ENCODE measurements at regions not wholly inside any gene's neighbourhood (a gene's known extent, or its start where the extent isn't known, plus 50 kb on each side); places are given as distances from the start of the nearest gene placed in this dataset.

- no peaks in the 10 kb centered on the region for H3K9me3 Mint-ChIP-seq
- H3K4me3 Mint-ChIP-seq, result no peak overlapping the region
- no peak overlapping the region for H3K27ac Mint-ChIP-seq
- no peaks in the 10 kb centered on the region for H3K4me1 Mint-ChIP-seq
- ATAC-seq (replicated peaks), result no peak
- DNase-seq, result no peak
- no peaks in the 10 kb centered on the region for H3K36me3 Mint-ChIP-seq
- peaks cover 0 to 3% of the 10 kb centered on the region in 2 donors for H3K27me3 Mint-ChIP-seq
These were observed 68.4 kb upstream of the CTDP1 start for GRCh38 chr18:79611040-79611681.

- Mint-ChIP-seq H3K9me3 (no peaks in the 10 kb centered on the region), H3K36me3 (no peaks in the 10 kb centered on the region), H3K27me3 (no peaks in the 10 kb centered on the region), H3K4me3 (no peak overlapping the region), H3K27ac (no peak overlapping the region), H3K4me1 (no peaks in the 10 kb centered on the region)
- ATAC-seq (replicated peaks) (no peak), DNase-seq (no peak)
These were observed 67.1 kb upstream of the CTDP1 start for GRCh38 chr18:79612291-79613108.

- Mint-ChIP-seq H3K27ac (no peak overlapping the region), H3K4me3 (no peak overlapping the region), H3K4me1 (no peaks in the 10 kb centered on the region), H3K9me3 (no peaks in the 10 kb centered on the region), H3K36me3 (no peaks in the 10 kb centered on the region), H3K27me3 (no peaks in the 10 kb centered on the region)
- DNase-seq (no peak), ATAC-seq (replicated peaks) (no peak)
These were observed 66.2 kb upstream of the CTDP1 start for GRCh38 chr18:79613186-79613931.

GRCh38 chr18:79614211-79614955 is 65.2 kb upstream of the CTDP1 start:
- H3K9me3 Mint-ChIP-seq, result no peaks in the 10 kb centered on the region
- H3K4me3 Mint-ChIP-seq, result no peak overlapping the region
- ATAC-seq (replicated peaks) (no peak), DNase-seq (no peak)
- no peaks in the 10 kb centered on the region for H3K4me1 Mint-ChIP-seq
- no peaks in the 10 kb centered on the region for H3K27me3 Mint-ChIP-seq
- no peak overlapping the region for H3K27ac Mint-ChIP-seq
- H3K36me3 Mint-ChIP-seq, result no peaks in the 10 kb centered on the region

GRCh38 chr18:79615091-79615490 is 64.5 kb upstream of the CTDP1 start:
- DNase-seq (no peak), ATAC-seq (replicated peaks) (no peak)
- no peaks in the 10 kb centered on the region for H3K36me3 Mint-ChIP-seq
- no peak overlapping the region for H3K27ac Mint-ChIP-seq
- no peaks in the 10 kb centered on the region for H3K9me3 Mint-ChIP-seq
- H3K4me3 Mint-ChIP-seq, result no peak overlapping the region
- H3K4me1 Mint-ChIP-seq, result no peaks in the 10 kb centered on the region
- no peaks in the 10 kb centered on the region for H3K27me3 Mint-ChIP-seq

GRCh38 chr18:79615586-79615985 is 64.0 kb upstream of the CTDP1 start:
- no peak overlapping the region for H3K27ac Mint-ChIP-seq
- no peak for ATAC-seq (replicated peaks)
- no peak overlapping the region for H3K4me3 Mint-ChIP-seq
- H3K27me3 Mint-ChIP-seq, result no peaks in the 10 kb centered on the region
- no peaks in the 10 kb centered on the region for H3K36me3 Mint-ChIP-seq
- DNase-seq, result no peak
- no peaks in the 10 kb centered on the region for H3K4me1 Mint-ChIP-seq
- no peaks in the 10 kb centered on the region for H3K9me3 Mint-ChIP-seq

GRCh38 chr18:79616651-79617510 is 62.7 kb upstream of the CTDP1 start:
- peak in 1 of 2 donors; percentile 39 for ATAC-seq (replicated peaks)
- no peaks in the 10 kb centered on the region for H3K9me3 Mint-ChIP-seq
- H3K4me3 Mint-ChIP-seq, result peak overlapping the region; percentile 59 to 71

GRCh38 chr18:79617511-79618500 is 61.8 kb upstream of the CTDP1 start:
- Mint-ChIP-seq H3K27ac (no peak overlapping the region), H3K9me3 (no peaks in the 10 kb centered on the region)

More at GRCh38 chr18:79616651-79617510, 62.7 kb upstream of the CTDP1 start:
- H3K27ac Mint-ChIP-seq, result no peak overlapping the region
- peaks cover 0 to 4% of the 10 kb centered on the region in 2 donors for H3K4me1 Mint-ChIP-seq
- H3K36me3 Mint-ChIP-seq, result no peaks in the 10 kb centered on the region
- DNase-seq, result no peak
- no peaks in the 10 kb centered on the region for H3K27me3 Mint-ChIP-seq

GRCh38 chr18:79620576-79621165 is 58.9 kb upstream of the CTDP1 start:
- DNase-seq (no peak), ATAC-seq (replicated peaks) (no peak)
- Mint-ChIP-seq H3K9me3 (peaks cover 0 to 4% of the 10 kb centered on the region in 2 donors), H3K4me3 (no peak overlapping the region), H3K36me3 (peaks cover 0 to 5% of the 10 kb centered on the region in 2 donors), H3K27ac (no peak overlapping the region), H3K4me1 (peaks cover 20 to 42% of the 10 kb centered on the region in 2 donors), H3K27me3 (no peaks in the 10 kb centered on the region)

More at GRCh38 chr18:79617511-79618500, 61.8 kb upstream of the CTDP1 start:
- Mint-ChIP-seq H3K27me3 (no peaks in the 10 kb centered on the region), H3K4me3 (peak overlapping the region; percentile 25 to 47), H3K36me3 (no peaks in the 10 kb centered on the region), H3K4me1 (peaks cover 2 to 14% of the 10 kb centered on the region in 2 donors)
- no peak for DNase-seq
- ATAC-seq (replicated peaks), result no peak

- no peak overlapping the region for H3K4me3 Mint-ChIP-seq
- H3K27ac Mint-ChIP-seq, result no peak overlapping the region
- ATAC-seq (replicated peaks), result no peak
- H3K9me3 Mint-ChIP-seq, result peaks cover 0 to 5% of the 10 kb centered on the region in 2 donors
- H3K4me1 Mint-ChIP-seq, result peaks cover 24 to 51% of the 10 kb centered on the region in 2 donors
- peaks cover 0 to 6% of the 10 kb centered on the region in 2 donors for H3K36me3 Mint-ChIP-seq
- DNase-seq, result no peak
- H3K27me3 Mint-ChIP-seq, result no peaks in the 10 kb centered on the region
These were observed 58.1 kb upstream of the CTDP1 start for GRCh38 chr18:79621501-79621900.

GRCh38 chr18:79622004-79622403 is 57.6 kb upstream of the CTDP1 start:
- H3K4me3 Mint-ChIP-seq, result no peak overlapping the region
- H3K9me3 Mint-ChIP-seq, result peaks cover 0 to 5% of the 10 kb centered on the region in 2 donors
- peaks cover 27 to 56% of the 10 kb centered on the region in 2 donors for H3K4me1 Mint-ChIP-seq
- H3K36me3 Mint-ChIP-seq, result peaks cover under 1 to 6% of the 10 kb centered on the region in 2 donors
- ATAC-seq (replicated peaks) (no peak), DNase-seq (no peak)
- no peak overlapping the region for H3K27ac Mint-ChIP-seq
- H3K27me3 Mint-ChIP-seq, result no peaks in the 10 kb centered on the region
